AG08395 (cell line): ENCODE measurements at regions not wholly inside any gene's neighbourhood (a gene's known extent, or its start where the extent isn't known, plus 50 kb on each side); places are given as distances from the start of the nearest gene placed in this dataset.

Source experiments
- DNase-seq: peaks from one replicate; pipeline ENCODE4 v3.0.0; 2012; ENCODE audit warnings: mixed read lengths, low spot score

DNA sequence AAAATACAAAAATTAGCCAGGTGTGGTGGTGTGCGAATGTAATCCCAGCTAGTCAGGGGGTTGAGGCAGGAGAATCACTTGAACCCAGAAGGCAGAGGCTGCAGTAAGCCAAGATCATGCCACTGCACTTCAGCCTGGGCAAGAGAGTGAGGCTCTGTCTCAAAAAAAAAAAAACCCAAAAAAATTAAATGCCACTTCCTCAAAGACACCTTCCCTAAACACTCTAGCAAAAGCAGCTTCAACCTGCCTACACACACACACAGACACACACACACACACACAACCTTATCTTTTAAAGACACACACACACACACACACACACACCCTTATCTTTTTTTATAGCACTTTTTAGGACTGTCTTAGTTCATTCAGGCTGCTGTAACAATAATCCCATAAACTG is 201.7 kb upstream of the PSMD7 start:
- no peak for DNase-seq

GRCh38 chr16:74094514-74094913 is 202.1 kb upstream of the PSMD7 start:
- no peak for DNase-seq

GRCh38 chr16:74092336-74092735 is 204.3 kb upstream of the PSMD7 start:
- no peak for DNase-seq

DNA sequence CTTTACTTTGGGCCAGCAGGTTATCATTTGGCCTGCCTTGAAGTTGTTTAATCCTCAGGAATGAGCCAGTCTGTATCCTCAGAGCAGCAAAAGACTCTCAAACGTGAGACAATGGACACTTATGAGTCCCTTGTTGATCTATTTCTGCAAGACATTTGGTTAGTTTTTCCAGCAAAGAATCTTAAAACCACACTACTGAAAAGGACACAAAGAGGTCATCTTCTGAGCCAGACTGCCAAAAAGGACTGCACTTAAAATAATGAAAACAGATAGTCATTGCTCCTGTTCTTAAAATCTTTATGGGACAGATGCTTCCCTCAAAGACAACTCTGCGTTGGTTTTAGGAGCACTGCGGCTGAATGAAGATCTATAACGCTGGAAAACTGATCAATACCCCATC is 205.7 kb upstream of the PSMD7 start:
- no peak for DNase-seq

GRCh38 chr16:74083541-74083940 is 213.1 kb upstream of the PSMD7 start:
- no peak for DNase-seq

GRCh38 chr16:74080311-74080710 is 216.3 kb upstream of the PSMD7 start:
- no peak for DNase-seq

GRCh38 chr16:74079232-74079586 is 217.4 kb upstream of the PSMD7 start:
- DNase-seq = no peak

DNA sequence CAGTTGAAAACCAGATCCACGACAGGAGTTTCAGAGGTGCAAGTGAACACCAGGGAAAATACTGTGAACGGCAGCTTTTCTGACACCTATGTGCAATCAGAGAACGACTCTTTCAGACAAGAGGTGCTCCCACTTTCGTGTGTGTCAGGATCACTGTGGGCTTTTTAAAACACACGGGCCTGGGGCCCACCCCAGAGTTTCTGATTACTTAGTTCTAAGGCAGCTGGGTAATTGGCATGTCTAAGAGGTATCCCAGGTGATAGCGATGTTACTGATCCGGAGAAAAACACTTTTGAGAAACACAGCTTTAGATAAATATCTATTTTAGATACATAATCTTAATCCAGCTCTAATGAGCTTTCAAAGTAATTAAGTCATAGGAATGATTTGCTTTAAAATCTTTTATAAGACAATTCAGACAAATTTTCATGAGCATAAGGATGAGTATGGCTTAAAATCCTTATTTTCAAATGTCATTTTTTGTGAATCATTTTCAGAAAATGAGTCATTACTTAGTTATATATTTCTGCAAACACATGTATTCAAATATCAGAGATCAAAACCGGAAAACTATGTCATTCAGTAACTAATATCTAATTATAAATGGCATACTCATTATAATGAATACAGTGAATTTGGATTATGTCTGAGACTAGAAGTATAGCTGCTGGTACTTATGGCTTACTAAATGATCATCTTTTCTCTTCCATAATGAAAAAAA is 217.9 kb upstream of the PSMD7 start:
- DNase-seq = no peak

DNA sequence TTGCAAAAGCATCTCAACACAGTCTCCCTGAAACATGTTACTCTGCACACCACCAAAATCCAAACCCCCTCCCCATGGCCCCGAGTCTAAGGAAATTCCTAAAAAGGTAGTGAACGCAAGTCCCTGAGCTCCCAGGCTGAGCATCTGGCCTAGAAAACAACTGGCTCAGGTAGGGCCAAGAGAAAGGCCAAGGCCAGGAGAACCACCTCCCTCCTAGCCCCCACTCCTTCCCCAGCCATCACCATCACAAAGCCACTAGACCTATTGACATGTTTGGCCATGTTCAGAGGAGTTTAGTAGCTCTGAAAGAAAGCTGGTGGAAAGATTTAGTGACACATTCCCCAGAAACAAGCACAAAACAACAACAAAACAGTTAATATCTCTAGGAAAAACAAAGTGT is 220.0 kb upstream of the PSMD7 start:
- no peak for DNase-seq

DNA sequence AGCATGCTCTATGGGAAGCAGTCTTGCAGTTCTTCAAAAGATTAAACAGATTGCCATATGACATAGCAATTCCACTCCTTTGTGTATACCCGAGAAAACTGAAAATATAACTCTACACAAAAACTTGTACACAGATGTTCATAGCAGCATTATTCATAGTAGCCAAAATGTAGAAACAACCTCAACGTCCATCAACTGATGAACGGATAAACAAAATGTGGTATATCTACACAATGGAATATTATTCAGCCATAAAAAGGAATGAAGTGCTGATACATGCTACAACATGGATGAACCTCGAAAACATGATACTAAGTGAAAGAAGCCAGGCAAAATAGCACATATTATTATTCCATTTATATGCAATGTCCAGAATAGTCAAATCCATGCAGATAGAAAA is 221.2 kb upstream of the PSMD7 start:
- DNase-seq = no peak

- DNase-seq = no peak
Measured at GRCh38 chr16:74073456-74073855, 223.2 kb upstream of the PSMD7 start.

GRCh38 chr16:74071996-74072535 is 224.5 kb upstream of the PSMD7 start:
- no peak for DNase-seq

- no peak for DNase-seq
Measured at GRCh38 chr16:74070237-74070636, 226.4 kb upstream of the PSMD7 start.

DNA sequence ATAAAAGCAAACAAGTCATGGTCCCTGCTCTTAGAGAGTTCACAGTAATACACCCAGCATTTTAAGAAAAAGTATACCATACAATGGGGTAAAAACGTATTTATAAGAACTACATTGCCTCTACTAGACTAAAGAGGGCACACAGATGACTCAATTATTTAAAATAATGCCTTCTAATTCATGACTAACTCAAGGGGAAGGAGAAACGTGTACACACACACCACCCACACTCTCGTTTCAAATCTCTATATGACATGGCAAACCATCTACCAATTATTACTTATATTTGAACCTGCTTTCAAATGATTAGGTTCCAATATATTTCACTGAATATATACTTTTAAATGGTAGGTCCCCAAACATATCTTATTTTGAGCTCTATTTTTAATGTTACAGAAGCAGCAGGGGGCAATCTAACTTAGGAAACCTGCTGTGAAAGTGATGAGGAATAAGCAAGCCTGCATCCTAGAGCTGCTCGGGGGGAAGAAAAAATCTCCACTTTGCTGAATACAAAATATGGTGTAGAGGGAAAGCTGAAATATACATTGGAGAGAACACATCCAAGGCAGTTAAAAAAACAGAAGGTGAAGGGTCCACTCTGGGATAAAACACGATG is 232.4 kb upstream of the PSMD7 start:
- no peak for DNase-seq

- DNase-seq = no peak
Measured at GRCh38 chr16:74053826-74054225, 242.8 kb upstream of the PSMD7 start.

GRCh38 chr16:74053312-74053711 is 243.3 kb upstream of the PSMD7 start:
- DNase-seq = no peak

DNA sequence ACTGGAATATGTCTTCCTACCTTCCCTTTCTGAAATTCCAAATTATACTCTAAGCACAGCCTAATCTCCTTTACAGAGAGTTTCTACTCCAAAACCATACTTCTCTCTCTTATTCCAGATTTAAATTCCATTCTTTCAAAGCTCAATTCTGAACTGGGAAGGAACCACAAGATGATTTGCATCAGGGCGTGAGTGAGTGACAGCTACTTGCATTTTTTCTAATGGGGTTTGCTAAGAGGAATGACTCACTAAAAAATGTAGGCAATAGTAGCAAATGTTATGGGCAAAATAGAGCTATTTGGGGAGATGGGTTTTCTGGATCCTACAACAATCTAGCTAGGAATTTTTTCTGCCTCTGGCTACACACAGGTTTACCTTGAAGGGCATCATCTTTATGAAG is 244.6 kb upstream of the PSMD7 start:
- no peak for DNase-seq

DNA sequence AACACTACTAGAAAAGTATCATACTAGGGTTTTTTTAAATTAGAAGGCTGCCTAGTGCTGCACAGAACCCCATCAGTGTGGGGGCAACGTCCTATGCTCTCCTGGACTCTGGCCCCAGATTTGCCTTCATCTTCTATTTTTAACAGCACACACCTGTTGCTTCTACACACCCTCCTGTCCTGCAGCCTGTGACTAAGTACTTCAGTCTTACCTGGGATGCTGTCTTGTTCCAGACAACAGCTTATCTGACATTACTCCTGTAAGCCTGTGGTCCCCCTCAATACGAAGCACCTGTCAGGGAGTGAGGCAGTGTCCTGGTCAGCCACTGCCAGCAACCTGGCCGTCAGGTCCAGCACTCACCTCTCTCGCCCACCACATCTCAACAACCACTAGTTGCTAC is 247.6 kb upstream of the PSMD7 start:
- DNase-seq = no peak

DNA sequence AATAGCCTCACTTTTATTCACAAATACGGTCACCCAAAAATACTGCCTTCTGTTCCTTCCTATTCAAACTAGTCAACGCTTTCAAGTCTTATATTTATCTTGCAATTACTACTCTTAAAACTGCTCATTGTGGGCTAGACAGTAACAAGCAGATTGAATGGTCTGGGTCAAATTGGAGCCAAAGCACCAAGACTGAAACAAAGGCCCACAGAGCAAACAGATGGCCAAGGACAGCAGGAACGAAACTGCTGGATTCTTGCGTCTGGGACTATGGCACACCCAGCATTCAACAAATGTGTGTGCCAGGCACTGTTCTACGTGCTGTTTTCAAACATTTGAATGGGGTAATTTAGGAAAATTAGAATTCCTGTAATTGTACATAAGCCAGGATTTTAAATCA is 250.1 kb upstream of the PSMD7 start:
- DNase-seq = no peak

DNA sequence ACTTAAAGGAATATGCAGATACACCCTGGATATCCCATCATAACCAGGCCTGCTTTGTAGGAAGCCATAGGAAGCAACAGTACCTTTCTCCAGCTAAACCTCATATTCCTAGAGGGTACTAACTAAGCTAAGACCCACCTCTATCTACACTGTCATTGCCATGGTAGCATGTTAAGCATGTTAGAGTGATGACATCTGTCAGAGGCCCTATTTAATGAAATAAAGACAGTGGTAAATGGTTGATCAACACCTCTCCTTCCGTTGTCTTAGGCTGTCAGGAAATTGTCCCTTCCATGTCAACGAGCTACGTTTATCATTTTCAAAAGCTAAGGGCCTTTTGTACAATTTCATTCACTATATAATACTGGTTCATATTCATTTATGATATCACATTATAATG is 251.1 kb upstream of the PSMD7 start:
- DNase-seq = no peak

DNA sequence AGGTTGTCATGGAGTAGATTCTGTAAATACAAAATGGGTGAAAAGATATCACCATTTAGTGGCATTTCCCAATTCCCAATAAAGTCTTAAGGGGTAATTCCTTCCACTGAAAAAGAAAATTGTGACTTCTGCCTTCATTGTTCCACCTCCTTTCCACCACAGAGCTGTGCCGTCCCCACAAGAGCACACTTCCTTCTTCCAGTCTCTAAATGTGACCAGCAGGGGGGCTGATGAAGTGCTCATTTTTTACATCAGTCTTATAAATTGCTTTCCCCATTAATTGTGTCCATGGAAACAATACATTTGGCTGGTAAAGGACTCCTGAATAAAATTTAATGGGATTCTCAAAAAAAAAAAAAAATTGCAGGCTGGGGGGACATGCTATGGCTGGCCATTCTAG is 260.8 kb upstream of the PSMD7 start:
- peak; percentile 4 for DNase-seq

DNA sequence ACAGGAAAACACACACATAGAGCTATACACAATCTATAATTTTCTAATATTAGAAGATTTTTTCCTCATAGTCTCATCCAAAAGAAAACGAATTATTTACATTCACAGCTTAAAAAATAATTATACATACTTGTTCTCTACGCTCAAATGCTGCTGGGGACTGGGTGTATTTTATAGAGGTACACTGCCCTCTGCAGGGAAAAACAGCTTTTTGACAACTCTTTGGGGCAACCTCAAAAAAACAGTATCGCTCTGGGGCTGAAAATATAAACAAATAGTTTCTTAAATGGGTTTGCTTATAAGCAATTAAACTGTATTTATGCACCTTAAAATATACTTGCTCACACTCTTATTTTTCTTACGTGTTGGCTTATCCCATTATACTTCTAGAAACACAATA is 261.8 kb upstream of the PSMD7 start:
- DNase-seq = peak; percentile 13

DNA sequence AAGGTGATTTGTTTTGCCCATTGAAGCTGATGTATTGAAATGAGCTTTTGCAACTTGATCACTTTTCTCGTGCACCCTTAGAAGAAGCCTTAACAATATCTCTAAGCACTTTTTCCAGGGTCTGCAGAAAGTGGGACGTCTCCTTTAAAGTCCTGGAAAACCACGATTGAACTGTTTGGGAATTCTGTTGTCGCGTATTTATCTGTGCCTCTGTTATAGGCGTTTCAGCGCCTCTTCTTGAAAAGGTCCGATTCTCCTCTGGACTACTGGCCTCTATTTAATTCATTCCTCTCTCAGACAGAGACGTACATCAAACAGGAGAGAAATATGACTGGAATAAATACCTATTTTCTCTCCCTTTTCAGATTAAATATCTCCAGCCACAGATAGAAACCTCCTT is 262.4 kb upstream of the PSMD7 start:
- no peak for DNase-seq

- no peak for DNase-seq
Measured at GRCh38 chr16:74033441-74033995, 263.1 kb upstream of the PSMD7 start.
